Endodermal cell (in vitro differentiated cells): ENCODE measurements at regions not wholly inside any gene's neighbourhood (a gene's known extent, or its start where the extent isn't known, plus 50 kb on each side); places are given as distances from the start of the nearest gene placed in this dataset.

Experiments used
- DNase-seq: peaks from one replicate; pipeline ENCODE4 v3.0.0-alpha.2; 2017
- H3K27ac ChIP-seq: 2 replicates; pipeline ENCODE4 v1.5.1; 2013; ENCODE audit warnings: mild to moderate bottlenecking, low read depth, low read length, moderate library complexity
- H3K27me3 ChIP-seq: 2 replicates; pipeline ENCODE4 v1.6.1; 2013; ENCODE audit warnings: mild to moderate bottlenecking, low read length, moderate library complexity; ENCODE audit not compliant: insufficient read depth, control insufficient read depth, poor library complexity, severe bottlenecking
- H3K36me3 ChIP-seq: 2 replicates; pipeline ENCODE4 v1.7.0; 2013; ENCODE audit warnings: mild to moderate bottlenecking, low read length, moderate library complexity; ENCODE audit not compliant: control insufficient read depth, insufficient read depth
- H3K4me1 ChIP-seq: one replicate; pipeline ENCODE4 v1.7.0; 2013; ENCODE audit warnings: low read length; ENCODE audit not compliant: control insufficient read depth, insufficient read depth
- H3K4me3 ChIP-seq: 2 replicates; pipeline ENCODE4 v1.5.1; 2013; ENCODE audit warnings: mild to moderate bottlenecking, low read length, moderate library complexity
- H3K9ac ChIP-seq: 2 replicates; pipeline ENCODE4 v1.6.1; 2013; ENCODE audit warnings: mild to moderate bottlenecking, low read length, moderate library complexity; ENCODE audit not compliant: poor library complexity, severe bottlenecking; ENCODE audit errors: extremely low read depth
- H3K9me3 ChIP-seq: 2 replicates; pipeline ENCODE4 v1.6.1; 2013; ENCODE audit warnings: mild to moderate bottlenecking, low read length, moderate library complexity; ENCODE audit not compliant: control insufficient read depth
- H3K27ac Mint-ChIP-seq: 2 replicates; pipeline ENCODE4 v1.8.0; 2020; ENCODE audit warnings: mixed read lengths
- H3K27me3 Mint-ChIP-seq: 2 replicates; pipeline ENCODE4 v1.8.0; 2021; ENCODE audit warnings: mild to moderate bottlenecking, mixed read lengths; ENCODE audit not compliant: insufficient read depth
- H3K36me3 Mint-ChIP-seq: 2 replicates; pipeline ENCODE4 v1.8.0; 2020; ENCODE audit warnings: low read depth, mixed read lengths
- H3K4me1 Mint-ChIP-seq: 2 replicates; pipeline ENCODE4 v1.8.0; 2020; ENCODE audit warnings: mixed read lengths
- H3K4me3 Mint-ChIP-seq: 2 replicates; pipeline ENCODE4 v1.8.0; 2020; ENCODE audit warnings: mild to moderate bottlenecking, moderate library complexity, mixed read lengths
- H3K9me3 Mint-ChIP-seq: 2 replicates; pipeline ENCODE4 v1.8.0; 2020; ENCODE audit warnings: mild to moderate bottlenecking, mixed read lengths
- WGBS, 2 experiments: methylation state at CpG; one replicate each; pipeline versions ENCODE4 v1.1.5 to v1.1.7; 2013; ENCODE audit warnings: missing lambda C conversion rate in 2 of 2, mixed read lengths in 1 of 2; ENCODE audit not compliant: insufficient coverage in 1 of 2, insufficient read length in 1 of 2; 5-methylcytosine and 5-hydroxymethylcytosine counted together
- TF ChIP-seq, protein P1 (sequence below): fragments of 200-600 bp; sonication (generic); conservative IDR thresholded peaks from 2 replicates; pipeline ENCODE4 v1.5.0; 2021; ENCODE audit warnings: antibody characterized with exemption, mild to moderate bottlenecking

- H3K9ac ChIP-seq, result no peak overlapping the region
- H3K4me1 Mint-ChIP-seq, result peaks cover 7% of the 10 kb centered on the region
- TF ChIP-seq, protein P1, sequence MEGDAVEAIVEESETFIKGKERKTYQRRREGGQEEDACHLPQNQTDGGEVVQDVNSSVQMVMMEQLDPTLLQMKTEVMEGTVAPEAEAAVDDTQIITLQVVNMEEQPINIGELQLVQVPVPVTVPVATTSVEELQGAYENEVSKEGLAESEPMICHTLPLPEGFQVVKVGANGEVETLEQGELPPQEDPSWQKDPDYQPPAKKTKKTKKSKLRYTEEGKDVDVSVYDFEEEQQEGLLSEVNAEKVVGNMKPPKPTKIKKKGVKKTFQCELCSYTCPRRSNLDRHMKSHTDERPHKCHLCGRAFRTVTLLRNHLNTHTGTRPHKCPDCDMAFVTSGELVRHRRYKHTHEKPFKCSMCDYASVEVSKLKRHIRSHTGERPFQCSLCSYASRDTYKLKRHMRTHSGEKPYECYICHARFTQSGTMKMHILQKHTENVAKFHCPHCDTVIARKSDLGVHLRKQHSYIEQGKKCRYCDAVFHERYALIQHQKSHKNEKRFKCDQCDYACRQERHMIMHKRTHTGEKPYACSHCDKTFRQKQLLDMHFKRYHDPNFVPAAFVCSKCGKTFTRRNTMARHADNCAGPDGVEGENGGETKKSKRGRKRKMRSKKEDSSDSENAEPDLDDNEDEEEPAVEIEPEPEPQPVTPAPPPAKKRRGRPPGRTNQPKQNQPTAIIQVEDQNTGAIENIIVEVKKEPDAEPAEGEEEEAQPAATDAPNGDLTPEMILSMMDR, result no peak
Measured at GRCh38 chr18:42520138-42520537, 565.1 kb downstream of the PIK3C3 start.

GRCh38 chr18:42525905-42526304, 570.9 kb downstream of the PIK3C3 start:
- H3K4me3 ChIP-seq, result no peak overlapping the region
- no peak overlapping the region for H3K4me3 Mint-ChIP-seq
- no peak overlapping the region for H3K27ac ChIP-seq
- 78 to 95% methylated on average over 1 to 2 of the region's 2 CpGs for WGBS, 2 experiments
- H3K36me3 ChIP-seq, result no peaks in the 10 kb centered on the region
- no peak overlapping the region for H3K9ac ChIP-seq
- peaks cover 13% of the 10 kb centered on the region for H3K27me3 Mint-ChIP-seq
- H3K27ac Mint-ChIP-seq, result no peak overlapping the region
- DNase-seq, result no peak
- H3K9me3 Mint-ChIP-seq, result no peaks in the 10 kb centered on the region
- H3K4me1 ChIP-seq, result peaks cover 12% of the 10 kb centered on the region
- H3K27me3 ChIP-seq, result peaks cover 50% of the 10 kb centered on the region
- no peaks in the 10 kb centered on the region for H3K36me3 Mint-ChIP-seq
- TF ChIP-seq, protein P1, result no peak
- no peaks in the 10 kb centered on the region for H3K9me3 ChIP-seq
- peaks cover 16% of the 10 kb centered on the region for H3K4me1 Mint-ChIP-seq

More at GRCh38 chr18:42520138-42520537, 565.1 kb downstream of the PIK3C3 start:
- WGBS, 2 experiments, result 83 to 95% methylated on average over 2 of the region's 2 CpGs
- Histone ChIP-seq H3K4me1 (peaks cover 6% of the 10 kb centered on the region), H3K9me3 (peaks cover 16% of the 10 kb centered on the region), H3K4me3 (no peak overlapping the region), H3K27ac (no peak overlapping the region), H3K36me3 (no peaks in the 10 kb centered on the region), H3K27me3 (peaks cover 9% of the 10 kb centered on the region)
- Mint-ChIP-seq H3K4me3 (no peak overlapping the region), H3K9me3 (peaks cover 9% of the 10 kb centered on the region), H3K36me3 (no peaks in the 10 kb centered on the region), H3K27me3 (peaks cover 2% of the 10 kb centered on the region), H3K27ac (no peak overlapping the region)
- no peak for DNase-seq

GRCh38 chr18:42527766-42528165, 572.7 kb downstream of the PIK3C3 start:
- no peaks in the 10 kb centered on the region for H3K9me3 ChIP-seq
- no peak overlapping the region for H3K9ac ChIP-seq
- Mint-ChIP-seq H3K27me3 (peaks cover 15% of the 10 kb centered on the region), H3K9me3 (no peaks in the 10 kb centered on the region), H3K27ac (no peak overlapping the region), H3K4me3 (no peak overlapping the region), H3K4me1 (peaks cover 9% of the 10 kb centered on the region), H3K36me3 (no peaks in the 10 kb centered on the region)
- H3K27ac ChIP-seq, result no peak overlapping the region
- WGBS, 2 experiments, result 74 to 87% methylated on average over 3 to 5 of the region's 5 CpGs
- TF ChIP-seq, protein P1, result no peak
- H3K4me1 ChIP-seq, result peaks cover 6% of the 10 kb centered on the region
- peaks cover 59% of the 10 kb centered on the region for H3K27me3 ChIP-seq
- DNase-seq, result no peak
- H3K36me3 ChIP-seq, result no peaks in the 10 kb centered on the region
- no peak overlapping the region for H3K4me3 ChIP-seq
